ENCODE measurements at regions not wholly inside any gene's neighbourhood (a gene's known extent, or its start where the extent isn't known, plus 50 kb on each side); places are given as distances from the start of the nearest gene placed in this dataset.
"Not testable (repeated sequence)": the region's sequence is repeated elsewhere in the genome, so short reads cannot be mapped to it uniquely, and the experiment has no call there.

GRCh38 chr9:39567396-39567795 lies 211.9 kb downstream of the SPATA31A1 start:
- H3K36me3 ChIP-seq (ENCODE audit: insufficient read depth, low read length); H3K4me3 ChIP-seq (ENCODE audit: low read depth, low read length); H2AFZ ChIP-seq (ENCODE audit: low read length, unreplicated experiment); H3K4me1 ChIP-seq (ENCODE audit: control insufficient read depth, insufficient read depth, low read length, unreplicated experiment); H3K27ac ChIP-seq (ENCODE audit: low read depth, low read length); H3K27me3 ChIP-seq (ENCODE audit: insufficient read depth, low read length); H3K79me2 ChIP-seq (ENCODE audit: control insufficient read depth, insufficient read depth, low read length, unreplicated experiment): not testable (repeated sequence)

DNA sequence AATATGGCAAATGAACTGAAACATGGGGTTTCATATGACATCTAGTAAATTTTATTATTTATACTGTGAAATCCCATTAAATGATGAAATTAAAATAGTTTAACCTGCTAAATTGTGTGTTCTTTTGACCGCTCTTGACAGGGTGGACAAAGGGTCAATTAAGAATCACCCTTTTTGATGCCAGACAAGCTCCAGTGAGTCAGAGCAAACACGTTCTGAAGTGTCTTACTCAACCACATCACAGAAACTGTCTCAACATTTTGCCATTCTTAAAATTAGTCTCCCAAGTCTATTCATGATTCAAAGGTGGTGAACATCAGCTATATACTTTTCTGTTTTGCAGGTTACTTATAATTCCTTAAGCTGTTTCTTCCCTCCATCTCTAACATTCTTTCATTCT lies 213.4 kb downstream of the SPATA31A1 start:
- H3K36me3 ChIP-seq (ENCODE audit: insufficient read depth, low read length) = not testable (repeated sequence)

GRCh38 chr9:39573024-39574022 lies 217.9 kb downstream of the SPATA31A1 start:
- H3K27me3 ChIP-seq (ENCODE audit: insufficient read depth, low read length); H3K79me2 ChIP-seq (ENCODE audit: control insufficient read depth, insufficient read depth, low read length, unreplicated experiment); H3K27ac ChIP-seq (ENCODE audit: low read depth, low read length); H3K4me1 ChIP-seq (ENCODE audit: control insufficient read depth, insufficient read depth, low read length, unreplicated experiment); H3K36me3 ChIP-seq (ENCODE audit: insufficient read depth, low read length); H2AFZ ChIP-seq (ENCODE audit: low read length, unreplicated experiment); H3K4me3 ChIP-seq (ENCODE audit: low read depth, low read length): not testable (repeated sequence)

More for the DNA sequence above, 213.4 kb downstream of the SPATA31A1 start:
- not testable (repeated sequence) for H3K27me3 ChIP-seq (ENCODE audit: insufficient read depth, low read length); H3K4me3 ChIP-seq (ENCODE audit: low read depth, low read length); H3K4me1 ChIP-seq (ENCODE audit: control insufficient read depth, insufficient read depth, low read length, unreplicated experiment); H3K79me2 ChIP-seq (ENCODE audit: control insufficient read depth, insufficient read depth, low read length, unreplicated experiment); H3K27ac ChIP-seq (ENCODE audit: low read depth, low read length); H2AFZ ChIP-seq (ENCODE audit: low read length, unreplicated experiment)

GRCh38 chr9:39579000-39579399 lies 223.5 kb downstream of the SPATA31A1 start:
- H3K36me3 ChIP-seq (ENCODE audit: insufficient read depth, low read length); H2AFZ ChIP-seq (ENCODE audit: low read length, unreplicated experiment); H3K27ac ChIP-seq (ENCODE audit: low read depth, low read length); H3K79me2 ChIP-seq (ENCODE audit: control insufficient read depth, insufficient read depth, low read length, unreplicated experiment); H3K4me1 ChIP-seq (ENCODE audit: control insufficient read depth, insufficient read depth, low read length, unreplicated experiment); H3K4me3 ChIP-seq (ENCODE audit: low read depth, low read length); H3K27me3 ChIP-seq (ENCODE audit: insufficient read depth, low read length): not testable (repeated sequence)

GRCh38 chr9:39581296-39581695 lies 225.8 kb downstream of the SPATA31A1 start:
- H2AFZ ChIP-seq (ENCODE audit: low read length, unreplicated experiment); H3K4me3 ChIP-seq (ENCODE audit: low read depth, low read length); H3K27me3 ChIP-seq (ENCODE audit: insufficient read depth, low read length); H3K36me3 ChIP-seq (ENCODE audit: insufficient read depth, low read length); H3K79me2 ChIP-seq (ENCODE audit: control insufficient read depth, insufficient read depth, low read length, unreplicated experiment); H3K27ac ChIP-seq (ENCODE audit: low read depth, low read length); H3K4me1 ChIP-seq (ENCODE audit: control insufficient read depth, insufficient read depth, low read length, unreplicated experiment): not testable (repeated sequence)

DNA sequence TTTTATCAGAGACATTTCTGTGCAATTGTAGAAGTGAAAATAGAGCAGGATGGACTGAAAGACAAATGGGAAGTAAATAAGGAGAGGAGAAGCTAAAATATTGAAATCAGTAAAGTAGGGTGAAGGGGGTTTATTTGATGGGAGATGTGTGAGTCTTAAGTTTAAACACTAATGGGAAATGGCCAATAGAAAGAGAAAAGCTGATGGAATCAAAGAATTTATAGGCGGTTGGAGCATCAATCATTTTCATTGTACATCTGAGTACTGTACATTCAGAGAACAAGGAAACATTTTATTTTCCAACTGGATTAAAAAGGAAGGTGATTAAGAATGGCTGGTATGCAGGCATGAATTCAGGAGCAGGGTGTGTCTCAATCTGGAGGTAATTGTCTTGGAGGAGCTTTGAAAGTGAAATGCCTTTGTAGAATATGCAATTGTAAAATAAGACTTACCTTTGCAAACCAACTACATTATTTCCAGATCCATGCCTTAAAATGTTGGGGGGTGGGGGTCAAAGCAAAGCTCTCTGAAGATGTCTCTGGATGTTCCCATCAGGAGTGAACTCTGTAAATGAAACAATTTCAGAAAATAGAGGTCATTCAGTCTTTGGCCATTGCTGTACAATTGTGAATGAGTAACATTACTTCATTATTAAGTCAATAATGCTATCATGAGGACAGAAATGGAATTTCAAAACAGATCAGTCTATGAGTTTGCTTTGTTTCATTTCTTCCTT lies 227.4 kb downstream of the SPATA31A1 start:
- H3K27me3 ChIP-seq (ENCODE audit: insufficient read depth, low read length); H2AFZ ChIP-seq (ENCODE audit: low read length, unreplicated experiment); H3K79me2 ChIP-seq (ENCODE audit: control insufficient read depth, insufficient read depth, low read length, unreplicated experiment); H3K4me1 ChIP-seq (ENCODE audit: control insufficient read depth, insufficient read depth, low read length, unreplicated experiment); H3K27ac ChIP-seq (ENCODE audit: low read depth, low read length); H3K36me3 ChIP-seq (ENCODE audit: insufficient read depth, low read length); H3K4me3 ChIP-seq (ENCODE audit: low read depth, low read length): not testable (repeated sequence)

- not testable (repeated sequence) for H3K4me3 ChIP-seq (ENCODE audit: low read depth, low read length); H3K36me3 ChIP-seq (ENCODE audit: insufficient read depth, low read length); H3K27ac ChIP-seq (ENCODE audit: low read depth, low read length); H3K4me1 ChIP-seq (ENCODE audit: control insufficient read depth, insufficient read depth, low read length, unreplicated experiment); H3K27me3 ChIP-seq (ENCODE audit: insufficient read depth, low read length); H3K79me2 ChIP-seq (ENCODE audit: control insufficient read depth, insufficient read depth, low read length, unreplicated experiment); H2AFZ ChIP-seq (ENCODE audit: low read length, unreplicated experiment)
Measured at GRCh38 chr9:39583413-39583747, 227.9 kb downstream of the SPATA31A1 start.

- H3K27me3 ChIP-seq (ENCODE audit: insufficient read depth, low read length); H2AFZ ChIP-seq (ENCODE audit: low read length, unreplicated experiment); H3K36me3 ChIP-seq (ENCODE audit: insufficient read depth, low read length); H3K79me2 ChIP-seq (ENCODE audit: control insufficient read depth, insufficient read depth, low read length, unreplicated experiment); H3K4me3 ChIP-seq (ENCODE audit: low read depth, low read length); H3K27ac ChIP-seq (ENCODE audit: low read depth, low read length); H3K4me1 ChIP-seq (ENCODE audit: control insufficient read depth, insufficient read depth, low read length, unreplicated experiment): not testable (repeated sequence)
Measured at GRCh38 chr9:39585233-39585632, 229.8 kb downstream of the SPATA31A1 start.

DNA sequence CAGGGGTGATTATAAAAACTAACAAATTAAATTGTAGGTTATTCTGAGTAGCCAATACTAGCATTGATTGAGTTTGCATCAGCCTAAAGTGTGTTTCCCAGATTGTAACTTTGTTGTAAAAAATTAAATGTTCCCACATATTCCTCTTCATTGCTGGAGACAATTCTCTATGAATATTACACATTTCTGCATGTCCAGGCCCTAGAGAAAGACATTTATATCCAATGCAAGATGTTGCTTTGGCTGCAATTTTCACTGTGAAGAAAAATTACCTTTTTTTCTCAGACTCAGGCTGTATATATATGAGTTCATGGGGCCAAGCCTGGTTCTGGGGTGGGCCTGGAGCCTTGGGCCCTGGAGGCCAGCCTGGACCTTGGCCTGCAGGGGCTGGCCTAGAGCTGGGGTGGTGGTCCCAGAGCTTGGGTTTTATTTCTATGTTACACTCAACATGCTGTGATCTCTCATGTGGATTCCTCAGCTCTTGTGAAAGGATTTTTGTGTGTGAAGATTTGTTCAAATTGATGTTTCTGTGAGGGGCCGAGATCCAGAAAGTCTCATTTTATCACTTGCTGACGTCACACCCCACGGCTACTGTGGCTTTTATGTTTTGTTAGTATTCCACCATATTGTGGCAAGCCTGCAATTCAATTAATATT lies 232.5 kb downstream of the SPATA31A1 start:
- Histone ChIP-seq H3K36me3 (ENCODE audit: insufficient read depth, low read length) (no peaks in the 10 kb centered on the region), H3K27ac (ENCODE audit: low read depth, low read length) (no peak overlapping the region), H3K4me1 (ENCODE audit: control insufficient read depth, insufficient read depth, low read length, unreplicated experiment) (no peaks in the 10 kb centered on the region), H2AFZ (ENCODE audit: low read length, unreplicated experiment) (no peak overlapping the region), H3K4me3 (ENCODE audit: low read depth, low read length) (no peak overlapping the region), H3K79me2 (ENCODE audit: control insufficient read depth, insufficient read depth, low read length, unreplicated experiment) (no peaks in the 10 kb centered on the region), H3K27me3 (ENCODE audit: insufficient read depth, low read length) (no peaks in the 10 kb centered on the region)

DNA sequence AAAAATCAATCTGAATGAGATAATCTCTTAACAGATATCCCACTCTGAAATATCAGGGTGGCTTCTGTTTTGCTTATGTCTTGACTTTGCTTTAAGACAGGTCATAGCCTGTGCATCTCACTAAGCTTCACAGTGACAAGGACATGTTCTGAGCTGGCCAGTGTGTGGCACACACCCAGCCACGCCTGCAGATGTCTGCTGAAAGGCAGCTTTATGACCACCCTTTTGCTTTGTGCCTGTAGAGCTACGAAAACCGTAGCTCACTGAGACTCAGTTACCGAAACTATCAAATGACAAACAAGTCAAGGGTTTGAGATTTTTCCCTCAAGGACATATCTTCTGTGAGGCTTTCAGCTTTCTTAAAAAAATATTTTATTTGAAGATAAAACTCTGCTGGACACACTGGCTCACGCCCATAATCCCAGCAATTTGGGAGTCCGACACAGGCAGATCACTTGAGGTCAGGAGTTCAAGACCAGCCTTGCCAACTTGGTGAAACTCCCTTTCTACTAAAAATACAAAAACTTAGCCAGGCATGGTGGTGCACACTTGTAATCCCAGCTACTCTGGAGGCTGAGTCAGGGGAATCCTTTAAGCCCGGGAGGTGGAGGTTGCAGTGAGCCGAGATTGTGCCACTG lies 233.2 kb downstream of the SPATA31A1 start:
- no peak overlapping the region for H2AFZ ChIP-seq (ENCODE audit: low read length, unreplicated experiment)
- no peak overlapping the region for H3K27ac ChIP-seq (ENCODE audit: low read depth, low read length)
- H3K36me3 ChIP-seq (ENCODE audit: insufficient read depth, low read length) = no peaks in the 10 kb centered on the region
- no peaks in the 10 kb centered on the region for H3K27me3 ChIP-seq (ENCODE audit: insufficient read depth, low read length)
- H3K4me1 ChIP-seq (ENCODE audit: control insufficient read depth, insufficient read depth, low read length, unreplicated experiment) = no peaks in the 10 kb centered on the region
- H3K79me2 ChIP-seq (ENCODE audit: control insufficient read depth, insufficient read depth, low read length, unreplicated experiment) = no peaks in the 10 kb centered on the region
- H3K4me3 ChIP-seq (ENCODE audit: low read depth, low read length) = no peak overlapping the region

Data from ACC112 (cell line).